GM12878 (cell line): ENCODE measurements at regions not wholly inside any gene's neighbourhood (a gene's known extent, or its start where the extent isn't known, plus 50 kb on each side); places are given as distances from the start of the nearest gene placed in this dataset.

Experiments used
- ATAC-seq: fragments of 200-7000 bp; cut with Tn5 transposase; 3 replicates; pipeline ENCODE4 v1.9.1; 2020; ENCODE audit warnings: mild to moderate bottlenecking, moderate library complexity
- BruUV-seq: library from RNA; stranded (reverse); fragments of 400-500 nt; replicated peaks from 2 replicates; lab custom pipeline; 2021; lab: Mats Ljungman, UMichigan
- CTCF ChIA-PET: fragments of 300-600 bp; sonication (Branson Sonifier 250); formaldehyde crosslinking; extraction: SDS; loops from one replicate; lab custom pipeline; 2021; ENCODE audit warnings: inconsistent platforms; lab: Yijun Ruan, JAX
- POLR2A ChIA-PET: fragments of 350-600 bp; formaldehyde crosslinking; extraction: SDS; loops from one replicate; lab custom pipeline; 2021; ENCODE audit warnings: inconsistent platforms; lab: Charles Lee
- RAD21 ChIA-PET: fragments of 300-600 bp; sonication (Branson Sonifier 250); formaldehyde crosslinking; loops from one replicate; lab custom pipeline; 2023; ENCODE audit warnings: antibody characterized with exemption; ENCODE audit not compliant: unreplicated experiment; lab: Charles Lee
- SMC1A ChIA-PET: fragments of 300-600 bp; sonication (Branson Sonifier 250); formaldehyde crosslinking; loops from one replicate; lab custom pipeline; 2023; ENCODE audit not compliant: unreplicated experiment, uncharacterized antibody; lab: Charles Lee
- DNase-seq: peaks from one replicate; pipeline ENCODE4 v3.0.0-alpha.2; 2011; ENCODE audit warnings: low read depth, low spot score
- FAIRE-seq: peaks from 3 replicates; lab custom pipeline; 2011; peaks lifted over from hg19 to GRCh38; lab: Jason Lieb, UNC
- H2AFZ ChIP-seq: 2 replicates; pipeline ENCODE4 v1.6.0; 2011; ENCODE audit warnings: low read depth, low read length, control low read depth; ENCODE audit not compliant: control insufficient read depth
- H3K27ac ChIP-seq: 2 replicates; pipeline ENCODE4 v1.5.1; 2011; ENCODE audit warnings: control low read depth; ENCODE audit not compliant: control insufficient read depth, insufficient read depth
- H3K27me3 ChIP-seq, 2 experiments: replicated peaks in 1 of 2; 2 replicates each; pipeline versions ENCODE4 v1.6.0 to v1.6.1; 2011; ENCODE audit warnings: low read length in 1 of 2; ENCODE audit not compliant: control insufficient read depth in 2 of 2, insufficient read depth in 2 of 2
- H3K36me3 ChIP-seq, 2 experiments: 2 replicates each; pipeline ENCODE4 v1.5.1; 2011; ENCODE audit warnings: low read length in 1 of 2; ENCODE audit not compliant: control insufficient read depth in 2 of 2, insufficient read depth in 2 of 2
- H3K4me1 ChIP-seq: 2 replicates; pipeline ENCODE4 v1.6.1; 2011; ENCODE audit warnings: mild to moderate bottlenecking, low read length, moderate library complexity, mixed read lengths; ENCODE audit not compliant: control insufficient read depth, insufficient read depth
- H3K4me2 ChIP-seq: 2 replicates; pipeline ENCODE4 v1.6.0; 2011; ENCODE audit warnings: control low read depth; ENCODE audit not compliant: control insufficient read depth, insufficient read depth
- H3K4me3 ChIP-seq: fragments of 200-600 bp; sonication (generic); 2 replicates; pipeline ENCODE4 v1.5.1; 2016
- H3K79me2 ChIP-seq: 2 replicates; pipeline ENCODE4 v1.6.0; 2011; ENCODE audit warnings: low read length; ENCODE audit not compliant: control insufficient read depth, insufficient read depth
- H3K9ac ChIP-seq: 2 replicates; pipeline ENCODE4 v1.8.0; 2011; ENCODE audit warnings: low read length, control low read depth, mixed read lengths; ENCODE audit not compliant: control insufficient read depth, insufficient read depth
- H3K9me3 ChIP-seq: replicated peaks from 3 replicates; pipeline ENCODE4 v1.5.1; 2011; ENCODE audit warnings: mild to moderate bottlenecking, low read length; ENCODE audit not compliant: control insufficient read depth, insufficient read depth
- H4K20me1 ChIP-seq: 2 replicates; pipeline ENCODE4 v1.6.0; 2011; ENCODE audit not compliant: control insufficient read depth, insufficient read depth
- ASH2L ChIP-seq: fragments of 300-600, 200-600 bp; sonication (generic); IDR thresholded peaks from 2 replicates; pipeline ENCODE4 v1.6.1; 2017; ENCODE audit warnings: low read depth, mild to moderate bottlenecking, borderline replicate concordance
- BACH1 ChIP-seq: fragments of 450-650 bp; IDR thresholded peaks from 2 replicates; pipeline ENCODE4 v1.6.1; 2017; ENCODE audit warnings: mild to moderate bottlenecking, borderline replicate concordance
- CBX5 ChIP-seq: sonication (generic); IDR thresholded peaks from 2 replicates; pipeline ENCODE4 v1.6.1; 2016; ENCODE audit warnings: low read depth, moderate library complexity, mild to moderate bottlenecking, inconsistent platforms
- CEBPB ChIP-seq, 2 experiments: fragments of 150-350 bp in 1 of 2; IDR thresholded peaks; 2 replicates each; pipeline ENCODE4 v1.6.1; 2012 to 2014; ENCODE audit warnings: low read depth in 2 of 2, low read length in 2 of 2, borderline replicate concordance in 1 of 2, inconsistent platforms in 1 of 2
- CHD2 ChIP-seq: IDR thresholded peaks from 2 replicates; pipeline ENCODE4 v1.6.1; 2011; ENCODE audit warnings: low read depth, low read length, improper control_type of control experiment, borderline replicate concordance
- E2F4 ChIP-seq: IDR thresholded peaks from 2 replicates; pipeline ENCODE4 v1.6.1; 2012; ENCODE audit warnings: low read depth, low read length, improper control_type of control experiment
- ETV6 ChIP-seq, 2 experiments: fragments of 450-650 bp in 1 of 2; IDR thresholded peaks in 1 of 2; conservative IDR thresholded peaks in 1 of 2; 2 replicates each; pipeline ENCODE4 v1.6.1; 2014; ENCODE audit warnings: antibody characterized with exemption in 1 of 2, borderline replicate concordance in 1 of 2, low read depth in 1 of 2, mild to moderate bottlenecking in 1 of 2, moderate library complexity in 1 of 2
- HCFC1 ChIP-seq: fragments of 150-350 bp; IDR thresholded peaks from 2 replicates; pipeline ENCODE4 v1.6.1; 2014; ENCODE audit warnings: low read length
- IKZF1 ChIP-seq: fragments of 450-650 bp; conservative IDR thresholded peaks from 2 replicates; pipeline ENCODE4 v1.6.1; 2017; ENCODE audit warnings: antibody characterized with exemption, mild to moderate bottlenecking
- KDM1A ChIP-seq: fragments of 200-600 bp; sonication (generic); IDR thresholded peaks from 2 replicates; pipeline ENCODE4 v1.6.1; 2016; ENCODE audit warnings: borderline replicate concordance
- MTA2 ChIP-seq: fragments of 450-650 bp; IDR thresholded peaks from 2 replicates; pipeline ENCODE4 v1.6.1; 2016; ENCODE audit warnings: low read depth, mild to moderate bottlenecking, moderate library complexity
- NRF1 ChIP-seq: conservative IDR thresholded peaks from 2 replicates; pipeline ENCODE4 v1.6.1; 2011; ENCODE audit warnings: mild to moderate bottlenecking, low read depth, low read length, improper control_type of control experiment
- PAX8 ChIP-seq: fragments of 450-650 bp; IDR thresholded peaks from 2 replicates; pipeline ENCODE4 v1.6.1; 2017; ENCODE audit warnings: mild to moderate bottlenecking, moderate library complexity
- POLR2AphosphoS2 ChIP-seq: IDR thresholded peaks from 2 replicates; pipeline ENCODE4 v1.6.1; 2011; ENCODE audit warnings: low read depth, mild to moderate bottlenecking, low read length, improper control_type of control experiment, moderate library complexity
- POLR2AphosphoS5 ChIP-seq: IDR thresholded peaks from 2 replicates; pipeline ENCODE4 v1.6.1; 2011; ENCODE audit warnings: mild to moderate bottlenecking, low read length, inconsistent platforms
- SRF ChIP-seq, 2 experiments: IDR thresholded peaks; 2 replicates each; pipeline ENCODE4 v1.6.1; 2011; ENCODE audit warnings: low read depth in 2 of 2, low read length in 2 of 2, mild to moderate bottlenecking in 1 of 2, moderate library complexity in 1 of 2
- ZBTB11 ChIP-seq: fragments of 450-650 bp; formaldehyde crosslinking; IDR thresholded peaks from 2 replicates; pipeline ENCODE4 v1.5.0; 2022; ENCODE audit warnings: mild to moderate bottlenecking, missing genetic modification characterization
- WGBS: methylation state at CpG from one replicate; pipeline ENCODE4 v1.1.6; 2016; ENCODE audit warnings: low lambda C conversion rate; ENCODE audit not compliant: insufficient replicate concordance, insufficient coverage; ENCODE audit errors: missing lambda C conversion rate; 5-methylcytosine and 5-hydroxymethylcytosine counted together
- in situ Hi-C: fragments of 300-500 bp; cut with MboI; formaldehyde crosslinking; loops from 9 replicates; pipeline ENCODE4 v1.14.3; 2018; ENCODE audit warnings: mixed read lengths
- intact Hi-C: fragments of 100-400 bp; cut with micrococcal nuclease; formaldehyde crosslinking; loops from one replicate; pipeline ENCODE4 v1.14.2; 2022; ENCODE audit not compliant: unreplicated experiment
- TF ChIP-seq, protein P1 (sequence below): fragments of 450-650 bp; IDR thresholded peaks from 2 replicates; pipeline ENCODE4 v1.6.1; 2016; ENCODE audit warnings: mild to moderate bottlenecking

DNA sequence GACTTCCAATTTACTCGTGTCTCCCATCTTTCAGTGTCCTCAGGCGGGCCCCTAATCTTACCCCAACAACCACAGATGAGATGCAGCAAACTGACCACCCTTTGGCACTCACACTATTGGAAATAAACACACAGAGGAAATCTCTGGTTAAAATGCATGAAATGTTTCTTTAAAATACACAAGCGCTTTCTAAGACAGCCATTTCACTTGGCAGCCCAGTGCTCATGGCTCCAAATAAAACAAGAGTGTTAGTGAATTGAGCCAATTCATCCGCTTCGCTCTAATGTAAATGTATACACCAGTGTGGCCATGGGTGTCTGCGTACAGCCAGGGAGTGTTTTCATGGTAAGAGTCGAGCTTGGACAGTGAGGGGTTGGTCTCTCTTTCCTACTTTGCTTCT is 282.9 kb downstream of the CLIC5 start:
- POLR2A ChIA-PET: no interaction called here
- no peak for DNase-seq

More for the DNA sequence above, 282.9 kb downstream of the CLIC5 start:
- Histone ChIP-seq H3K27ac (no peak overlapping the region), H3K4me1 (peaks cover 5% of the 10 kb centered on the region), H3K27me3 (no peaks in the 10 kb centered on the region; a peak in 2 of 4 replicates), H3K4me2 (no peak overlapping the region), H4K20me1 (no peaks in the 10 kb centered on the region), H3K4me3 (no peak overlapping the region), H3K9ac (no peak overlapping the region), H3K36me3 (no peaks in the 10 kb centered on the region), H2AFZ (no peak overlapping the region), H3K9me3 (no peaks in the 10 kb centered on the region), H3K79me2 (no peaks in the 10 kb centered on the region)
- ChIA-PET RAD21 (interaction anchor here (1.4 kb wide), 1 partner anchor 18 kb away, joined by 3 read pairs; no protein-coding TSS in a partner anchor), SMC1A (interaction anchor here (2.1 kb wide), 1 partner anchor 18 kb away, joined by 9 read pairs; no protein-coding TSS in a partner anchor), CTCF (interaction anchor here (1.1 to 1.3 kb wide), 2 partner anchors 10 to 18 kb away, joined by 3 to 4 read pairs; no protein-coding TSS in a partner anchor)
- FAIRE-seq: no peak
- no TSS peak for BruUV-seq
- 48% methylated on average over 7 of the region's 7 CpGs for WGBS
- in situ Hi-C loops: no loop called here
- TF ChIP-seq CEBPB (IDR thresholded peaks at IDR 0.05; ENCODE audit: borderline replicate concordance in 1 of 2, low read depth in 2 of 2, low read length in 2 of 2) (no peak), PAX8 (no peak), MTA2 (no peak), CHD2 (no peak), ETV6 (conservative IDR thresholded peaks at IDR 0.05 in 1 of 2, IDR thresholded peaks at IDR 0.05 in 1 of 2; ENCODE audit: borderline replicate concordance in 1 of 2, low read depth in 1 of 2) (no peak), HCFC1 (no peak), E2F4 (no peak), IKZF1 (no peak), BACH1 (no peak), CBX5 (no peak), ZBTB11 (CRISPR knock-in tag) (no peak), POLR2AphosphoS5 (no peak), ASH2L (no peak), KDM1A (no peak), POLR2AphosphoS2 (no peak), NRF1 (no peak), SRF (IDR thresholded peaks at IDR 0.05; ENCODE audit: low read depth in 2 of 2, low read length in 2 of 2) (no peak)
- TF ChIP-seq, protein P1, sequence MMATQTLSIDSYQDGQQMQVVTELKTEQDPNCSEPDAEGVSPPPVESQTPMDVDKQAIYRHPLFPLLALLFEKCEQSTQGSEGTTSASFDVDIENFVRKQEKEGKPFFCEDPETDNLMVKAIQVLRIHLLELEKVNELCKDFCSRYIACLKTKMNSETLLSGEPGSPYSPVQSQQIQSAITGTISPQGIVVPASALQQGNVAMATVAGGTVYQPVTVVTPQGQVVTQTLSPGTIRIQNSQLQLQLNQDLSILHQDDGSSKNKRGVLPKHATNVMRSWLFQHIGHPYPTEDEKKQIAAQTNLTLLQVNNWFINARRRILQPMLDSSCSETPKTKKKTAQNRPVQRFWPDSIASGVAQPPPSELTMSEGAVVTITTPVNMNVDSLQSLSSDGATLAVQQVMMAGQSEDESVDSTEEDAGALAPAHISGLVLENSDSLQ: no peak
- TF ChIP-seq, all 136 proteins: peak for 0
- intact Hi-C loops: no loop called here
- no peak for ATAC-seq
